HUDEP-2 (cell line): ENCODE measurements at regions not wholly inside any gene's neighbourhood (a gene's known extent, or its start where the extent isn't known, plus 50 kb on each side); places are given as distances from the start of the nearest gene placed in this dataset.
"Not testable (repeated sequence)": the region's sequence is repeated elsewhere in the genome, so short reads cannot be mapped to it uniquely, and the experiment has no call there.

Experiments
- DNase-seq, 76 experiments: peaks; one replicate each; lab custom pipeline; 2025; ENCODE audit not compliant: unreplicated experiment in 76 of 76; lab: John Stamatoyannopoulos, UW

- no peak for DNase-seq
Observed at GRCh38 chr3:28575746-28576613, 227.4 kb upstream of the AZI2 start.

GRCh38 chr3:28576614-28577200 lies 228.1 kb upstream of the AZI2 start:
- DNase-seq = no peak

GRCh38 chr3:28577941-28578500 lies 229.4 kb upstream of the AZI2 start:
- no peak for DNase-seq

- no peak for DNase-seq
Observed at GRCh38 chr3:28586325-28586724, 237.7 kb upstream of the AZI2 start.

GRCh38 chr3:28587723-28588122 lies 239.1 kb upstream of the AZI2 start:
- no peak for DNase-seq

GRCh38 chr3:28590216-28590615 lies 241.6 kb upstream of the AZI2 start:
- DNase-seq = no peak

GRCh38 chr3:28590860-28591259 lies 242.2 kb upstream of the AZI2 start:
- DNase-seq = no peak

GRCh38 chr3:28595372-28595771 lies 246.7 kb upstream of the AZI2 start:
- no peak for DNase-seq

- no peak for DNase-seq
Observed at GRCh38 chr3:28597452-28597851, 248.8 kb upstream of the AZI2 start.

GRCh38 chr3:28598165-28598564 lies 249.5 kb upstream of the AZI2 start:
- DNase-seq = no peak

- no peak for DNase-seq
Observed at GRCh38 chr3:28601291-28601690, 252.7 kb upstream of the AZI2 start.

GRCh38 chr3:28606283-28606682 lies 257.7 kb upstream of the AZI2 start:
- no peak for DNase-seq

GRCh38 chr3:28612232-28612631 lies 263.6 kb upstream of the AZI2 start:
- DNase-seq = no peak

- DNase-seq = no peak
Observed at GRCh38 chr3:28613511-28614106, 265.0 kb upstream of the AZI2 start.

GRCh38 chr3:28615071-28615470 lies 266.4 kb upstream of the AZI2 start:
- no peak for DNase-seq

GRCh38 chr3:28615971-28616370 lies 267.3 kb upstream of the AZI2 start:
- DNase-seq = no peak

GRCh38 chr3:28617821-28618220 lies 269.2 kb upstream of the AZI2 start:
- no peak for DNase-seq

- no peak for DNase-seq
Observed at GRCh38 chr3:28623106-28623505, 274.5 kb upstream of the AZI2 start.

- no peak for DNase-seq
Observed at GRCh38 chr3:28624084-28624483, 275.5 kb upstream of the AZI2 start.

- not testable (repeated sequence) for DNase-seq
Observed at GRCh38 chr3:28627843-28628242, 279.2 kb upstream of the AZI2 start.

- DNase-seq = no peak
Observed at GRCh38 chr3:28634019-28634418, 285.4 kb upstream of the AZI2 start.

- DNase-seq = no peak
Observed at GRCh38 chr3:28637742-28638141, 289.1 kb upstream of the AZI2 start.
